ENCODE measurements at regions not wholly inside any gene's neighbourhood (a gene's known extent, or its start where the extent isn't known, plus 50 kb on each side); places are given as distances from the start of the nearest gene placed in this dataset.
"Not testable (repeated sequence)": the region's sequence is repeated elsewhere in the genome, so short reads cannot be mapped to it uniquely, and the experiment has no call there.

DNA sequence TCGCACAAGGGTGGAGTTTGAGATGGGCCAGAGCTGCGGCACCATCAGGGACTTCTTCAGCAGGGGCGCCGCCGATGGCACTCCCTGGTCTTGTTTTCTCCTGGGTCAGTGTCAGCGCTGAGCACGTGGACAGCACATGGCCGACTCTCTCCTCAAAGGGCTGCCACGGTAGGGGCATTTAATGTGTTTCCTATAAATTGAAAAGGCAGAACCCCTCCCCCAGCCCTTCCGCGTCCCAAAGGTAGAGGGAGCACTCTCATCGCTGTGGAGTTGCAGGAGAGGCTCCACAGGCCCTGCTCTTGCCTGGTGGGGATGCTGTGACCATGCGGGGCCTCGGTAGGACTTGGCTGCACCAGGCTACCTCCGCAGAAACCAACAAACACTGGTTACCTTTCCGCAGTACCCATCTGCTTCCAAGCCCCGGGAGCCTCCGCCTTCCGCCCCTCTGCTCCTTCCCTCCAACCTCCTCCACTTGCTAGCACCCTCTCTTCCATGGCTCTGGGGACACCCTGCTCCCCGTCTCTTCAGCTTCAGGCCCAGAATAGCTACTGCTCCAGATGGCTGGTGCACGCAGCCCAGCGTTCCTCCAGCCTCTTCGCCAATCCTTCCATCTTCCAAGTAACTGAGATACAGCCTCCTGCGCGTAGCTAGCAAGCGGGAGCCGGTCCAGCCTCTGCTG is 166.3 kb upstream of the ADCY1 start:
- DNase-seq (ENCODE audit: low read depth in 2 of 2) = no peak

DNA sequence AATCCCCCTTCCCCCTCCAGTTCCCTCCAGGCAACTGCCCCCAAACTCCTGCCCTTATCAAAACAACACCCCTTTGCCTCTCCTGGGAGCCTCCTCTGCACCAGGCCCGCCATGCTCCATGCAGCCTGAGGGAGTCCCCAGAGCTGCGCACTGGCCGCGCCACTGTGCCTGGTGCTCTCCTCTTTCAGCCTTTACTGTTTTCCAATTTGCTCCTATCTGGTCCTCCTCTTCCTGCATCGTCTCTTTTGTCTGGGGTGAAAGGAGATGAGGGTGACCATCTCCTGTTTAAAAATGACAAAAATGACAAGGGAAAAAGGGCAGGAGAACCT is 165.8 kb upstream of the ADCY1 start:
- DNase-seq (ENCODE audit: low read depth in 2 of 2) = no peak

DNA sequence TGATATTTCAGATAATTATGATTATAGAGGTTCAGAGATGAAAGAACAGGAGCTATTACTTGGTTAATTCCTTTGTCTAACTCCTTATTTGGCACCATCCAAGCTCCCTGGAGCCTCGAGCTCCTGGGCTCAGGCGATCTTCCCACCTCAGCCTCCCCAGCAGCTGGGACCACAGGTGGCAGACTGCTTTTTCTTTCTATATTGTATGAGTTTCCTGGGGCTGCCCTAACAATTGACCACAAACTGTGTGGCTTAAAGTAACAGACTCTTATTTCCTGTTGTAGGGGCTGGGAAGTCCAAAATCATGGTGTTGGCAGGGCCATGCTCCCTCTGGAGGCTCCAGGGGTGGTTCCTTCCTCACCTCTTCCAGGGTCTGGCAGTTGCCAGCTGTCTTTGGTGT is 163.3 kb upstream of the ADCY1 start:
- no peak for DNase-seq (ENCODE audit: low read depth in 2 of 2)

DNA sequence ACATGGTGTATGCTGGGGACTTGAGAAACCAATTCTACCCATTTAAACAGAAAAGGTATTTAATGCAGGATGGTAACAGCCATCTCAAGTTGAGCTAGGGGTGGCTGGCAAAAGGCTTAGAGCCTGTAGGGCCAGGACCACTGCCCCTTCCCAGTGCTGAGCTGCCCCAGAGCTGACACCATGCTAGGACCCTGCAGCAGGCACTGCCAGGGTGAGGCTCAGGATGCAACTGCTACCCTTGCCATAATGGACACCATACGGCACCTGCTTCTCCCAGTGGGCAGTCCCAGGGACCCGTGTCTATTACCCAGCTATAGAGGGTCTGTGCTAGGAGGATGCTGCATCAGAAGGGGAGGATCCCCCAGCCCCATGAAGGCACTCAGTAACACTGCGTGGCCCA is 160.7 kb upstream of the ADCY1 start:
- no peak for DNase-seq (ENCODE audit: low read depth in 2 of 2)

DNA sequence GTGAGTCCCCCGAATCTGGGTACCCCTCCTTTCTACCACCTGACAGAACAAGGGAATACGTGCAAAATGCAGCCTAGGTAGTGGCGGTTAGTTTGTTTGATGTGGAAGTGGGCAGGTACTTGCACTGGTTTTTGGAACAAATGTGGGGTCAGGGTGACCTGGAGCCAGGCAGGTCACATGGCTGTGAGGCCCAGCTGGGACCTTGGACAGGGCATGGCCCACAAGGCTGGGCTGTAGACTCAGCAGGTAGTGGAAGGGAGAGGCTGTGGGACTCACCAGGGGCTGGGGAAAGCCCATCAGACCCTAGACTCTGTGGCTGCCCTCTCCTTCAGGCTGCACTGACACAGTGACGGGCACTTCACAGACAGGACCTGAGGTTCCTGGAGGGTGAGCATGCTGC is 159.9 kb upstream of the ADCY1 start:
- DNase-seq (ENCODE audit: low read depth in 2 of 2) = no peak

DNA sequence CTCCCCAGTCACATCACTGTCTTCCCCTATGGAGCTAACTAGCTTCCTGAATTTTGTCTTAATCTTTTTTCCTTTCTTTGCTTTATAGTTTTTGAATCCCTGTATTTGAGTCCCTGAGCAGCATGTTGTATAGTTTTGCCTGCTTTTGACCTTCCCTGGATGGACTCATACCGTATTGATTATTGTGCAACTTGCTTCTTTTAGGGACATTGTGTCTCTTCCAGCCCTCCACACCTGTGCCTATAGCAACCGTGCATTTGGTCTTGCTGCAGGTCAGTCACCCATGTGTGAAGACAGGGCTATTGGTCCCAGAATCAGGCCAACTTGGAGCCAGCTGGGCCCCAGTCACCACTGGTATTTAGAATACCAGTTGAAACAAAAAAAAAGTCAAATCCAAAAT is 158.9 kb upstream of the ADCY1 start:
- DNase-seq (ENCODE audit: low read depth in 2 of 2) = no peak

DNA sequence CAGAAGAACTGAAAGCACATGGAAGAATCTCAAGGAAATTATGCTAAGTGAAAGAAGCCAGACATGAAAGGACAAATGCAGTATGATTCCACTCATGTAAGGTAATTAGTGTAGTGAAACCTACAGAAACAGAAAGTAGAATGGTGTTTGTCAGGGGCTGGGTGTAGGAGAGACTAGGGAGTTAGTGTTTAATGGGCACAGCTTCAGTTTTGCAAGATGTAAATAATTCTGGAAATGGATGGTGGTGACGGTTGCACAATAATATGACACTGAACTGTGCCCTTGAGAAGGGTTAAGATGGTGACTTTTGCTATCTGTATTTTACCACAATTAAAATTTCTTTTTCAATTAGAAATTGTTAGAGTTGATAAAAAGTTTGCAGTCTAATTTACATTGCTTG is 157.3 kb upstream of the ADCY1 start:
- no peak for DNase-seq (ENCODE audit: low read depth in 2 of 2)

DNA sequence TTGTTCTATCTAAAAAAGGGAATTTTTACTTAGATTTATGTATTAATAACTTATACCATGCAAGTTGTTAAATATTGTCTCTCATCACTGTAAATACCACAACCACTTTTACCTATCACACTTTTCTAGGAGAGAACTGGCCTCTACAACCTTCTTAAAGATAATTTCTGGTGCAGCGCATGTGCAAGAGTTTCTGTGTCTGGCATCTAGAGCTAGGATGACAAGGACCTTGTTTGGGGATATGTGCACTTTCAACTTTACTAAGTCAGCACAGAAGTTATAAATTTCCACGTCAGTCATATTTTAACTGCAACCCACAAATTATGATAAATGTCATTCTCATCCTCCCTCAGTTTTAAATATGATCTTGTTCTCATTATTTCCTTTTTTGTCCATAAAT is 156.9 kb upstream of the ADCY1 start:
- DNase-seq (ENCODE audit: low read depth in 2 of 2) = no peak

DNA sequence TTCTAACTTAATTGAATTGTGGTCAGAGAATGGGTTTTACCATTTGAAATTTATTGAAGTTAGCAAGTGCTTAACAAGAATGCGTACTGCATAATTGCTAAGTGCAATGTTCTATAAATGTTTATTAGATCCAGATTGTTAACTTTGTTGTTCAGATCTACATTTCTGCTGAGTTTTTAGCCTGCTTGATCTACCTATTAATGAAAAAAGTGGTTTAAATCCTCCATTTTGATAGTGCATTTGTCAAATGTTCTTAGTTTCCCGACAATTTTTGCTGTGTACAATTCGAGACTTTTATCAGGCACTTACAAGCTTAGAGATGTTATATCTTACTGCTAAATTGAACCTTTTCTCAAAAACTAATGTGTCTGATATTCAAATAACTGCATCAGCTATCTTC is 156.4 kb upstream of the ADCY1 start:
- DNase-seq (ENCODE audit: low read depth in 2 of 2) = no peak

DNA sequence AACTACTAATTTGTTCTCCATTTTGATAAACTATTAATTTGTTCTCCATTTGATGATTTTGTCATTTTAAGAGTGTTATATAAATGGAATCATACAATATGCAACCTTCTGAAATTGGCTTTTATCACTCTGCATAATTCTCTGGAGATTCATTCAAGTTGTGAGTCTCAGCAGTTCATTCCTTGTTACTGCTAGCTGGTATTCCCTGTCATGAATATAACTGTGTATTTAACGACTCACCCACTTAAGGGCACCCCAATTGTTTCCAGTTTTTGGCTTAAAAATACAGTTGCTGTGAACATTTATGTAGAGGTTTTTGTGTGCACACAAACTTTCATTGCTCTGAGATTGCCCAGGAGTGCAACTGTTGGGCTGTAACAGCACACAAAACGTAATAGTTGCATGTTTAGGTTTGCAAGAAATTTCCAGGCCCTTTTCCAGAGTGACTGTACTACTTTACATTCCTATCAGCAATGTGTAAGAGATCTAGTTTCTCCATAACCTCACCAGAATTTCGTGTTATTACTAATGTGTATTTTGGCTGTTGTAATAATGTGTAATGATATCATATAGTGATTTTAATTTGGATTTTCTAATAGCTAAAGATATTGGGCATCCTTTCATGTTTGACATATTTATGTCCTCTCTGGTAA is 153.2 kb upstream of the ADCY1 start:
- DNase-seq (ENCODE audit: low read depth in 2 of 2) = no peak

DNA sequence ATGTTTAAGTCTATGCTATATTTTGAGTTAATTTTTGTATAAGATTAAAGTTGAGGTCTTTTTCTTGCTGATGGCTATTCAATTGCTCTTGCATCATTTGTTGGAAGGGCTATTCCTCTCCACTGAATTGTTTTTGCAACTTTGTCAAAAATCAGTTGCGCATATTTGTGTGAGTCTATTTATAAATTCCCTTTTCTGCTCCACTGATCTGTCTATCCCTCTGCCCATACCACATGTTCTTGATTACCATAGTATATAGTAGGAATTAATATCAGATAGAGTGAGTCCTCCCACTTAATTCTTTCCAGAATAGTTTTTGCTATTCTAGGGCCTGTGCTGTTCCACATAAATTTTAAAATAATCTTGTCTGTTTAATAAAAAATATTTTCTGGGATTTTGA is 152.4 kb upstream of the ADCY1 start:
- DNase-seq (ENCODE audit: low read depth in 2 of 2) = no peak

DNA sequence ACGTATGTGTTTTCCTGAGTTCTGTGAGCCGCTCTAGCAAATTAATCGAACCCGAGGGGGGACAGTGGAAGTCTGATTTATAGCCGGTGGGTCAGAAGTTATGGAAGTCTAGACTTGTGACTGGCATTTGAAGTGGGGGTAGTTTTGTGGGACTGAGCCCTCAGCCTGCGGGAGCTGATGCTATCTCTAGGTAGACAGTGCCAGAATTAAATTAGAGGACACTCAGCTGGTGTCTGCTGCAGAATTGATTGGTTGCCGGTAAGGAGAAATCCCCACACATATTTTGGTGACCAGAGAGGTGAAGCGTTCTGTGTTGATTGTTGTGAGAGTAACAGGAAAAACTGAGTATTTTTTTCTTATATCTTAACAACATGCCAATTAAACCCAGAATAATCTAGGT is 143.8 kb upstream of the ADCY1 start:
- DNase-seq (ENCODE audit: low read depth in 2 of 2) = no peak

DNA sequence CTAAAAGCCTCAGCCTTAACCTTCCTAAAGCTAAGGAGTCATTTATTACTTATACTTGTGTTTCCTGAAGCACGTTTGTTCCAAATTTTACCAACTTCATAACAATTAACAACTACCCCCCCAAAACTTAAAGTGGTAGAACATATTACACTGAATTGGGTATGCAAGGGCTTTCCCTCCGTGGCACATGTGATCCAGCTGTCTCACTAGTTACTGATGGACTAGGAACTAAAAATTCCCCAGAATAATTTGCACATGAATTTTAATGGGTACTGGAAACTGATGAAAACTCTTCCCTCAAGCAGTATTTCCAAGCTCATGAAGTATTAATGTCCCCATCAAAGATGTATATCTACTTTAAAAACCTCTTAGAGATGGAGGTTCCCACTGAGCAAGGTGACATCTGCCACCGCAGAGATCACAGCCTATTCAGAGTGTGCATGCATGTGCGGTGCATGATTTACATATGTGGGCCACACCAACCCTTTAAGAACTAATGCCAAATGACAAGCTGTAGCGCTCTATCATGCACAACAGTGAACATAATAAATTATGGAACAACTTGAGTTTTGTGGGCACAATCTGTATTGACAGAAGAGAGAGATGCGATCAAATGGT is 139.9 kb upstream of the ADCY1 start:
- no peak for DNase-seq (ENCODE audit: low read depth in 2 of 2)

DNA sequence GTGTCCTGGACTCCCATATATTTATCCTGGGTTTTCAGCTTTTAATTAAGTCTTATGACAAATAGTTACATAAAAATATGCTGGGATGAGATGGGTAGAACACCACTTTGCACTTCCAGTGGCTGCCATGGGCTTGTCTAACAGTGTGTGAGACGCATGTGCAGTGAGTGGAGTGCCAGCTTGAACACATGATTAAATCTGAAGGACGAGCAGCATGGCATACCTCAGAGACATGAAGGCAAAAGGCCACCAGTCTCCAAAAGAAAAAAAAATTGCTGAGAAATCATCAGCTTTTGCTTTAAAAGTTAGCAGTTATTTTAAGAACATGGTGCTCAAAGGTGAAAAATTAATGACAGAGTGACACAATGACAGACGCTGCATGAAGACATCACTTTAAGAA is 139.0 kb upstream of the ADCY1 start:
- DNase-seq (ENCODE audit: low read depth in 2 of 2) = no peak

DNA sequence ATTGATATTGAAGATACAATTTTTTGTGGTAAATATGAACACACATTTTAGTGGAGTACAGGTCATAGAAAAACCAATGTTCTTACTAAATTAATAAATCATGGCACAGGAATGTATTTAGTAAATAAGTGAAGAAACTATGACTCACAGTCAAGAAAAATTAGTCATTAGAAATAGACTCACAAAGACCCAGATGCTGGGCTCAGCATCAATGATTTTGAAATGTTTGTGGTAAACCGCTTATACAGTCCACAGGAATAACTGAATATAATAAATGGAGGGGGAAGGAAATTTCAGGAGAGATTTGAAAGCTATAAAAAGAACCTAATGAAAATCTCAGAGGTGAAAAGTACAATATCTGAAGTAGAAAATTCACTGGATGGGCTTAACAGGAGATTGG is 138.3 kb upstream of the ADCY1 start:
- DNase-seq (ENCODE audit: low read depth in 2 of 2) = no peak

DNA sequence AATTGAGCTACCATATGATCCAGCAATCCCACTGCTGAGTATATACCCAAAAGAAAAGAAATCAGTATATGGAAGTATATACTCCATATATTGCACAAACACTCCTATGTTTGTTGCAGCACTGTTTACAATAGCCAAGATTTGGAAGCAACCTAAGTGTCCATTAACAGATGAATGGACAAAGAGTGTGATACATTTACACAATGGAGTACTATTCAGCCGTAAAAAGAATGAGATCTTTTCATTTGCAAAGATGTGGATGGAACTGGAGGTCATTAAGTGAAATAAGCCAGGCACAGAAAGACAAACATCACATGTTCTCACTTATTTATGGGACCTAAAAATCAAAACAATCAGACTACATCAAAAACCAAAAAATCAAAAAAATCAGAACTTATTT is 133.4 kb upstream of the ADCY1 start:
- DNase-seq (ENCODE audit: low read depth in 2 of 2) = not testable (repeated sequence)

DNA sequence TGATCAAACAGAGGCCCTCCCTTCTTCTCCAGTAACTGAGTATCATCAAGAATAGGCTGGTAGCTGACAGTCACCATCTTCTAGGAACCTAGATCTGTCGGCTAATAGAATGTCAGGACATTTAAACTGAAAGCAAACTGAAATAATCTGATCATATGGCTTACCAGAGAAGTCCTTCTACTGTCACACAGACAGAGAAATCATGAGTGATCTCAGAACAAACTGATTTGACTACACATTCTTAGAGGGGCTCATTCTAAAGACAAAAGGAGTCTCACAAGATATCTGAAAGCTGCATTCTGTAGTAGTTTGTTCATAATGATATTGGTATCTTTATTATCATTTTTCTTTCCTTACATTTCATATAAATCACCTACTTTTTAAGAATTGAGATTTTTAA is 130.9 kb upstream of the ADCY1 start:
- DNase-seq (ENCODE audit: low read depth in 2 of 2) = no peak

DNA sequence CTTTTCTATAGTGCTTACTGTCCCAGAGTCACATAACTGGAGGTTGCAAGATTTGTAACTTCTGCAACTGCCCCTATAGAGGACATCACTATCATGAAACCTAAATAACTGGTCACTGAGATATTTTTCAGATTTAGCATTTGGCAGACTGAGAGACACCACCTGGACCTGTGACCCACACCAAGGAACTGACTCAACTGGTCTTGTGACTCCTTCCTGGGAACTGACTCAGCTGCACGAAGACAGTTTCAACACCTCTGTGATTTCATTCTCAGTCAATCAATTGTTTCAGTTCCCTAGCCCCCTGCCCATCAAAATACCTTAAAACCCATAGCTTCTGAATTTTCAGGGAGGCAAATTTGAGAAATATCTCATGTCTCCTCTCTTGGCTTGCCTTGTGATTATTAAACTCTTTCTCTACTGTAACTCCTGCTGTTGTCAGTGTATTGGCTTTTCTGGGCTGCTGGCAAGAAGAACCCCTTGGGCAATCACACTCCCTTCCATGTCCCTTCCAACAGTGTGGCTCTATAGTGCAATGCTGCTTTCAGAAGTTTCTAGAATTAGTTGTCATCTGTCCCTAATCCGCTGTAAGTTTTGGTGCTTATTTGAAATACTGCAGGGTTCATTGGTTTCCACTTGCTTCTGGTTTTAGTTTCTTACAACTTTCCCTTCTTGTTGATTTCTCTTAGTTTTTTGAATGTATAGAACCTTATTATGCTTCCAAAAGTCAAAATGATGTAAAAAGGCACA is 127.8 kb upstream of the ADCY1 start:
- no peak for DNase-seq (ENCODE audit: low read depth in 2 of 2)

DNA sequence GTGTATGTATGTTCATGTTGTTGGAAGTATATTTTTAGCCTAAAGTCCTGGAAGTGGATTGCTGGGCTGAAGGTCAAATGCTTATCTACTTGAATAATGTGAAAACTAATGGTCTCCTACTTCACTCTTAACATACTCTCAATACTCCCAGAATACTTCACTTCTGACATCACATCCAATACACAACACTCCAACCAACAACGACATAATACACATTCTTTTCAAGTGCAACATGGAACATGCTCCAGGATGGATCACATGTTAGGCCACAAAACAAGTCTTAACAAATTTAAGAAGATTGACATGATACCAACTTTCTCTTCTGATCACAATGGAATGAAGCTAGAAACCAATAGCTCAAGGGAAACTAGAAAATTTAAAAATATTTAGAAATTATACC is 126.9 kb upstream of the ADCY1 start:
- DNase-seq (ENCODE audit: low read depth in 2 of 2) = no peak

DNA sequence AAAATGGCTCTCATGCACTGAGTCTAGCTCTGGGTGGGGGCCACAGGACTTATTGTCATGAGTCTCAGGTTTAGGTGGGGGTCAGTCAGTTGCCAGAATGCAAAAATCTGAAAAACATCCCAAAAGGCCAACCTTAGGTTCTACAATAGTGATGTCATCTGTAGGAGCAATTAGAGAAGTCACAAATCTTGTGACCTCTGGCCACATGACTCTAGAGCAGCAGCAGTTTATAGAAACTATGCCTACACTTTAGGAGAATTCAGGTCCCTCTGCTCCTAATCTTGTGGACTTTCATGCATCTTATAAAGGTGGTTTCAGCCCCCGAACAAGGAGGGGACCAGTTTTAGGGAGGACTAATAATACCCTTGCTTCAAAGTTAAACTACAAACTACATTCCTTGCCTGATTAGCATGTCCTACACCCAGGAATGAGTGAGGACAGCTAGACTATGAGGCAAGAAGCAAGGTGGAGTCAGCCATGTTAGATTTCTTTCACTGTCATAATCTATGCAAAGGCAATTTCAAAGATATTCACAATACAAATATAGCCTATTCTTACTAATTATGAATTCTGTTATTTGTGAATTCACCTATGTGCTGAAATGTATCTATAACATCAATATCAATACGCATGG is 123.5 kb upstream of the ADCY1 start:
- no peak for DNase-seq (ENCODE audit: low read depth in 2 of 2)

DNA sequence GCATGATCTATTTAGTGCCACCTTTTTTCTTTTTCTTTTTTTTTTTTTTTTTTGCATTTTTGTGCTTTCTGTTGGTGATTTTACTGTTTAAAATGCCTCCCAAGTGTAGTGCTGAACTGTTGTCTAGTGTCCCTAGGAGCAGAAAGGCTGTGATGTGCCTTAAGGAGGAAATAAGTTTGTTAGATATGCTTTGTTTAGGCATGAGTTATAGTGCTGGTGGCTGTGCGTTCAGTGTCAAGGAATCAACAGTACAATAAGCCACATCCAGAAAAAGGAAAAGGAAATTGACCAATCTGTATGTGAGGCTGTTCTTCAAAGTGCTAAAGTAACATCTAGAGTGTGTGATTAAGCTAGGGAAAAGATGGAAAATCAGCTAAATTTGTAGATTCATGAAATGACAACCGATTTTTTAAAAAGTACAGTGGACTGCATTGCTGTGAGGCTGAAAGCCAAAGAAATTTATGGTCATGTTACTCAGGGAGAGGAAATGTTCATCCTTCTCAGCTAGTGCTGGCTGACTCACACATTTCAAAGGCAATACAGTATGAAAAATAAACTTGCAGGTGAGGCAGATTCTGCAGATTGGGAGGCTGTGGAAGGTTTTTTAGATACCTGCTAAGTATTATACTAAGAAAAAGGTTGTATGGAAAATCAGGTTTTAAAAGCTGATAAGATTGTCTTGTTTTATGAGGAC is 122.7 kb upstream of the ADCY1 start:
- no peak for DNase-seq (ENCODE audit: low read depth in 2 of 2)

DNA sequence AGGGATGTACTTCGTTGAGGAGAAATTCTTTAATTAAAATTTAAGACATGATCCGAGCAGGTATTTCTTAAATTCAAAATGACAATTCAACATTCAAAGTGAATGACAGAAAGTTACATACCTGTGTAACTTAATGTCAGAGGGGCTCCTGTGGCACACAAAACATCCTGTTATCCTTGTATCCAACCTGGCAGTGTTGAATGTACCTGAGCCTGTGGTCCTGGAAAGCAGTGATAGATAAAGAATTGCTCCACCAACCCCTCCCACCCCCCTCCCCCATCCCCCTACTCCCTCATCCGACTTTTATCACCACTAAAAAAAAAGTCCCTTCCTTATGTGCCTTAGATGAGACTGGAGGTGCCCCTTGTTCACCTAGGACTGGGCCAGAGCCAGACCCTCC is 119.4 kb upstream of the ADCY1 start:
- no peak for DNase-seq (ENCODE audit: low read depth in 2 of 2)

Data from stimulated activated CD4-positive, alpha-beta T cell treated with anti-CD3 and anti-CD28 coated beads, Interleukin-15, amount 100 ng/mL, for 48 hours (primary cell).